ENCODE measurements at regions not wholly inside any gene's neighbourhood (a gene's known extent, or its start where the extent isn't known, plus 50 kb on each side); places are given as distances from the start of the nearest gene placed in this dataset.

GRCh38 chr2:81835321-81836000 is 1530.9 kb upstream of the LRRTM1 start:
- no peaks in the 10 kb centered on the region for H3K9me3 ChIP-seq
- H3K36me3 ChIP-seq, result no peaks in the 10 kb centered on the region
- no peaks in the 10 kb centered on the region for H3K27me3 ChIP-seq
- no peak overlapping the region for H3K27ac ChIP-seq
- H3K4me3 ChIP-seq, result no peak overlapping the region
- H4K20me1 ChIP-seq, result no peaks in the 10 kb centered on the region
- H3K4me1 ChIP-seq, result no peaks in the 10 kb centered on the region
- no peak overlapping the region for H3K4me2 ChIP-seq
- TF ChIP-seq Cebpa-rat (IDR thresholded peaks at IDR 0.05), result no peak
- no peak overlapping the region for H3K9ac ChIP-seq

DNA sequence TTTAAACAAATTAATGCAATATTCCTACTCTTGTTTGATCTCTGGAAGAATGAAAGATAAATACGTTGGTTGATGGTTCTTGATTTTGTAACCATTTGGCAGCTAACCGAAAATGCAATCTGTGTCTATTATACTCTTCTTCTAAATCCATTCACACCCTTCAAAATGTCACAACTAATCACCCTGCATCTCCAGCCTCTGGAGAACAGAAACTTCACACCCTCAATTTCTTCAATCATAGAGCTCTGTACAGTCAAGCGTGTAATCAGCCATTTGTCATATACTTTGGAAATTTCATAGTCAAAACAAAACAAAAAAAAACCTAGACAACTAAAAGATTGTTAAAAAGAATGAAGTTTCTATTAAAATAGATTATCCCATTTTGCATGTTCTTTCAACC is 1482.3 kb upstream of the LRRTM1 start:
- TF ChIP-seq Cebpa-rat (IDR thresholded peaks at IDR 0.05), result no peak
- Histone ChIP-seq H3K27me3 (no peaks in the 10 kb centered on the region), H3K4me3 (no peak overlapping the region), H3K36me3 (no peaks in the 10 kb centered on the region), H3K9me3 (no peaks in the 10 kb centered on the region), H3K9ac (no peak overlapping the region), H4K20me1 (no peaks in the 10 kb centered on the region), H3K4me2 (no peak overlapping the region), H3K4me1 (no peaks in the 10 kb centered on the region), H3K27ac (no peak overlapping the region)

- Histone ChIP-seq H3K9ac (no peak overlapping the region), H3K9me3 (no peaks in the 10 kb centered on the region), H3K27ac (no peak overlapping the region), H3K27me3 (no peaks in the 10 kb centered on the region), H4K20me1 (no peaks in the 10 kb centered on the region), H3K4me1 (no peaks in the 10 kb centered on the region), H3K4me3 (no peak overlapping the region), H3K36me3 (no peaks in the 10 kb centered on the region), H3K4me2 (no peak overlapping the region)
- TF ChIP-seq Cebpa-rat (IDR thresholded peaks at IDR 0.05), result no peak
Observed at GRCh38 chr2:81767187-81767912, 1462.8 kb upstream of the LRRTM1 start.

DNA sequence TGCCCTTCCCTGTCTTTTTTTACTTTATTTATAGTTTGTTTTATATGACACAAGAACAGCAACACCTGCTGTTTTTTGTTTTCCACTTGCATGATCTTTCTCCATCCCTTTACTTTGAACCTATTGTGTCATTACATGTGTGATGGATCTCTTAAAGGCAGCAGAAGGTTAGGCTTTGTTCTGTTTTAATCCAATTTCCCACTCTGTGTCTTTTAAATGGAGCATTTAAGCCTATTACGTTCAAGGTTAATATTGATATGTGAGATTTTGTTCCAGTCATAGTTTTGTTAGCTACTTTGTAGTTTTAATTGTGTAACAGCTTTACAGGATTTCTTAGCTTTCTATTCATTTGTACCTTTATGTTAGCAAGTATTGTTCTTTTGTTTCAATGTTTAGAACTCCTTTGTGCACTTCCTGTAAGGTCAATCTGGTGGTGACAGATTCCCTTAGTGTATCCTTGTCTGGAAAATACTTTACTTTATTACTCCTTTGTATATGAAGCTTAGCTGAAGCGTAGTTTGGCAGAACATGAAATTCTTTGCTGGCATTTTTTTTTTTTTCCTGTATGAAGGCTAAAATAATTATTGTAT is 1443.0 kb upstream of the LRRTM1 start:
- Histone ChIP-seq H3K9ac (no peak overlapping the region), H3K27ac (no peak overlapping the region), H4K20me1 (no peaks in the 10 kb centered on the region), H3K36me3 (no peaks in the 10 kb centered on the region), H3K9me3 (no peaks in the 10 kb centered on the region), H3K4me1 (no peaks in the 10 kb centered on the region), H3K4me2 (no peak overlapping the region), H3K4me3 (no peak overlapping the region), H3K27me3 (no peaks in the 10 kb centered on the region)
- no peak for TF ChIP-seq Cebpa-rat (IDR thresholded peaks at IDR 0.05)

GRCh38 chr2:81739966-81740365 is 1435.4 kb upstream of the LRRTM1 start:
- Histone ChIP-seq H3K4me3 (no peak overlapping the region), H3K27ac (no peak overlapping the region), H3K36me3 (no peaks in the 10 kb centered on the region), H3K9ac (no peak overlapping the region), H3K4me2 (no peak overlapping the region), H3K9me3 (no peaks in the 10 kb centered on the region), H3K27me3 (no peaks in the 10 kb centered on the region), H4K20me1 (no peaks in the 10 kb centered on the region), H3K4me1 (no peaks in the 10 kb centered on the region)
- no peak for TF ChIP-seq Cebpa-rat (IDR thresholded peaks at IDR 0.05)

- H3K27me3 ChIP-seq, result no peaks in the 10 kb centered on the region
- no peak overlapping the region for H3K27ac ChIP-seq
- H3K4me1 ChIP-seq, result no peaks in the 10 kb centered on the region
- H3K4me2 ChIP-seq, result no peak overlapping the region
- no peaks in the 10 kb centered on the region for H3K9me3 ChIP-seq
- no peaks in the 10 kb centered on the region for H3K36me3 ChIP-seq
- no peak overlapping the region for H3K9ac ChIP-seq
- TF ChIP-seq Cebpa-rat (IDR thresholded peaks at IDR 0.05), result no peak
- H4K20me1 ChIP-seq, result no peaks in the 10 kb centered on the region
- no peak overlapping the region for H3K4me3 ChIP-seq
Observed at GRCh38 chr2:81734981-81735380, 1430.4 kb upstream of the LRRTM1 start.

- H3K9me3 ChIP-seq, result no peaks in the 10 kb centered on the region
- no peaks in the 10 kb centered on the region for H3K4me1 ChIP-seq
- no peaks in the 10 kb centered on the region for H3K27me3 ChIP-seq
- H3K4me2 ChIP-seq, result no peak overlapping the region
- H4K20me1 ChIP-seq, result no peaks in the 10 kb centered on the region
- no peak for TF ChIP-seq Cebpa-rat (IDR thresholded peaks at IDR 0.05)
- H3K36me3 ChIP-seq, result no peaks in the 10 kb centered on the region
- no peak overlapping the region for H3K27ac ChIP-seq
- no peak overlapping the region for H3K9ac ChIP-seq
- no peak overlapping the region for H3K4me3 ChIP-seq
Observed at GRCh38 chr2:81714817-81715216, 1410.3 kb upstream of the LRRTM1 start.

DNA sequence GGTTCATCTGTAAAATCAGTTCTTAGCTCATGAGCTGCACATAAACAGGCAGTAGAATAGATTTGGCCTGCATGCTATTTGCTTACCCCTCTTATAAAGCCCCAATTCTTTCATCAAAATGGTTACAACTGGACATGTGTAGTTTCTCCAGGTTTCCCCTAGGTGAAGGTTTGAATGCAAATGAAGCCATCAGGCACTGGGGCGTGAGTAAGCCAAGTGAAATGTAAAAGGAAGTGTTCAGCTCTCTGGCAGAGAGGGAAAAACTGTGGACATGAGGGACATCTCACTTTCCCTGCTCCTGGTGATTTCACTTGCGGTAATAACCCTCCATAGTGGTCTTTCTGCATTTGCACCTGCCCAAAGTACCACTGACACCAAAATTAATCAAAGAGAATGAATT is 1402.3 kb upstream of the LRRTM1 start:
- no peaks in the 10 kb centered on the region for H3K27me3 ChIP-seq
- no peak overlapping the region for H3K4me2 ChIP-seq
- H3K36me3 ChIP-seq, result no peaks in the 10 kb centered on the region
- no peak overlapping the region for H3K27ac ChIP-seq
- no peak overlapping the region for H3K9ac ChIP-seq
- no peak for TF ChIP-seq Cebpa-rat (IDR thresholded peaks at IDR 0.05)
- H4K20me1 ChIP-seq, result no peaks in the 10 kb centered on the region
- H3K4me3 ChIP-seq, result no peak overlapping the region
- H3K9me3 ChIP-seq, result no peaks in the 10 kb centered on the region
- no peaks in the 10 kb centered on the region for H3K4me1 ChIP-seq

DNA sequence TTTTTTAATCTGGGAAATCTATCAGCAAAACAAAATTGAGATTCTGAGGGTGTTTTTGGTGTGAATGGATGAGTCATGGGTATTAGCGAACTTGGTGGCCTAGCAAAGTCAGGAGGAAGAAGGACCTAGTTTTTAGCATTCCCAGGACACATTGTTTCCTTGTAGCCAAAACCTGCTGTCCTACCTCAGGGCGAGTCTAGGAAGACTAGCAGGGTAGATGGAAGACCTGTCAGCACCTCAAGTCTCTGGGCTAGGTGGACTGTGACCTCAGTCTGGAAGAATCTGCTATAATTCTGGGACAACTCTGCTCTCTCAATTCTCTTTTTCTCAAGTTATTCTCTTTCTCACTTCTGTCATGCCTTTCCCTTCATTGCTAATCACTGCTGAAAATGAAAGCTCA is 1399.3 kb upstream of the LRRTM1 start:
- Histone ChIP-seq H3K9me3 (no peaks in the 10 kb centered on the region), H3K36me3 (no peaks in the 10 kb centered on the region), H3K4me3 (no peak overlapping the region), H3K4me1 (no peaks in the 10 kb centered on the region), H3K27me3 (no peaks in the 10 kb centered on the region), H3K9ac (no peak overlapping the region), H3K4me2 (no peak overlapping the region), H4K20me1 (no peaks in the 10 kb centered on the region), H3K27ac (no peak overlapping the region)
- TF ChIP-seq Cebpa-rat (IDR thresholded peaks at IDR 0.05), result no peak

DNA sequence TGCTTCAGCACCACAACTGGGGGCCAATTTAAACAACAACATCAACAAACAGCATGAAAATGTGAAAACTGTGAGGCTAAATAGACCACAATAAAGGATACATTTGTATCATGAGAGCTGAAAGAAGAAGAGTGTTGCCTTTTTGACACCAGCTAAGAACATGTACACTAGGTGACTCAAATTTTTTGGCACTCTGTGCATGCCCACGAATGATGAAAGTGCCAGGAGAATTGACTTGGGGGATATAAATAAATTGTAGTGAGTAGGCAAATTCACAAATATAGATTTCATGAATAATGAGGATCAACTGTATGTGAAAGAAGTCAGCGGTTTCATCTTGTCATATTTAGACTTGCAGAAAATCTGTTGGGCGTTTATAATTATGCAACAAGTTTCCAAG is 1388.0 kb upstream of the LRRTM1 start:
- Histone ChIP-seq H3K4me2 (no peak overlapping the region), H3K27ac (no peak overlapping the region), H3K4me1 (no peaks in the 10 kb centered on the region), H3K9me3 (no peaks in the 10 kb centered on the region), H3K27me3 (no peaks in the 10 kb centered on the region), H3K9ac (no peak overlapping the region), H3K4me3 (no peak overlapping the region), H3K36me3 (no peaks in the 10 kb centered on the region), H4K20me1 (no peaks in the 10 kb centered on the region)
- no peak for TF ChIP-seq Cebpa-rat (IDR thresholded peaks at IDR 0.05)
